Glutamatergic neuron (in vitro differentiated cells): ENCODE measurements at regions not wholly inside any gene's neighbourhood (a gene's known extent, or its start where the extent isn't known, plus 50 kb on each side); places are given as distances from the start of the nearest gene placed in this dataset.

ENCODE experiments used
- DNase-seq: peaks from one replicate; pipeline ENCODE4 v3.0.0; 2022
- H3K27ac Mint-ChIP-seq: one replicate; pipeline ENCODE4 v1.8.0; 2020; ENCODE audit warnings: mild to moderate bottlenecking, mixed read lengths, inconsistent platforms; ENCODE audit not compliant: unreplicated experiment
- H3K27me3 Mint-ChIP-seq: one replicate; pipeline ENCODE4 v1.8.0; 2020; ENCODE audit warnings: mild to moderate bottlenecking, moderate library complexity, mixed read lengths, inconsistent platforms; ENCODE audit not compliant: unreplicated experiment
- H3K36me3 Mint-ChIP-seq: one replicate; pipeline ENCODE4 v1.8.0; 2020; ENCODE audit warnings: mild to moderate bottlenecking, mixed read lengths, inconsistent platforms; ENCODE audit not compliant: unreplicated experiment
- H3K4me1 Mint-ChIP-seq: one replicate; pipeline ENCODE4 v1.8.0; 2020; ENCODE audit warnings: mild to moderate bottlenecking, low read depth, mixed read lengths, inconsistent platforms; ENCODE audit not compliant: unreplicated experiment
- H3K4me3 Mint-ChIP-seq: one replicate; pipeline ENCODE4 v1.8.0; 2020; ENCODE audit warnings: mild to moderate bottlenecking, mixed read lengths, inconsistent platforms; ENCODE audit not compliant: unreplicated experiment
- H3K9me3 Mint-ChIP-seq: one replicate; pipeline ENCODE4 v1.8.0; 2020; ENCODE audit warnings: mild to moderate bottlenecking, moderate library complexity, mixed read lengths, inconsistent platforms; ENCODE audit not compliant: unreplicated experiment
- TF ChIP-seq, protein P1 (sequence below): fragments of 200-600 bp; sonication (generic); IDR thresholded peaks from one replicate; pipeline ENCODE4 v1.5.0; 2021; ENCODE audit not compliant: partially characterized antibody, unreplicated experiment

DNA sequence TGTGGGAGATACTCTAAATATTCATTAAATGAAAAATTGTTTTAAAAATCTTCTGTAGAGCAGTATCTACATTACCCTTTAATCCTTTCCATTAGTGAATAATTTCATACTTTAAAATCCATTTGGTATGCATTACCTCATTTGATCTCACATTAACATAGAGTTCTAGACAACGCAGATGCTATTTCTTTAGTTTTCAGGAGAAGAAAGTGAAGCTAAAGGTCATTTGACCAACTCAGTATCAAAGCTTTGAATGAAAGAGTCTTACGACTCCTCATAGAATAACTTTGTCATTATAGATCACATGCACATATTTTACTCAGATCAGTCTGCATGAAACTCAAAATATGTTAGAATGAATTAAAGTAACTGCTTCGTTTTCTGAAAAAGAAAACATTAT, 460.2 kb downstream of the DNAJB9 start:
- no peak overlapping the region for H3K27ac Mint-ChIP-seq
- no peaks in the 10 kb centered on the region for H3K4me1 Mint-ChIP-seq
- H3K36me3 Mint-ChIP-seq: no peaks in the 10 kb centered on the region
- peaks cover 2% of the 10 kb centered on the region for H3K27me3 Mint-ChIP-seq
- no peak for DNase-seq
- TF ChIP-seq, protein P1, sequence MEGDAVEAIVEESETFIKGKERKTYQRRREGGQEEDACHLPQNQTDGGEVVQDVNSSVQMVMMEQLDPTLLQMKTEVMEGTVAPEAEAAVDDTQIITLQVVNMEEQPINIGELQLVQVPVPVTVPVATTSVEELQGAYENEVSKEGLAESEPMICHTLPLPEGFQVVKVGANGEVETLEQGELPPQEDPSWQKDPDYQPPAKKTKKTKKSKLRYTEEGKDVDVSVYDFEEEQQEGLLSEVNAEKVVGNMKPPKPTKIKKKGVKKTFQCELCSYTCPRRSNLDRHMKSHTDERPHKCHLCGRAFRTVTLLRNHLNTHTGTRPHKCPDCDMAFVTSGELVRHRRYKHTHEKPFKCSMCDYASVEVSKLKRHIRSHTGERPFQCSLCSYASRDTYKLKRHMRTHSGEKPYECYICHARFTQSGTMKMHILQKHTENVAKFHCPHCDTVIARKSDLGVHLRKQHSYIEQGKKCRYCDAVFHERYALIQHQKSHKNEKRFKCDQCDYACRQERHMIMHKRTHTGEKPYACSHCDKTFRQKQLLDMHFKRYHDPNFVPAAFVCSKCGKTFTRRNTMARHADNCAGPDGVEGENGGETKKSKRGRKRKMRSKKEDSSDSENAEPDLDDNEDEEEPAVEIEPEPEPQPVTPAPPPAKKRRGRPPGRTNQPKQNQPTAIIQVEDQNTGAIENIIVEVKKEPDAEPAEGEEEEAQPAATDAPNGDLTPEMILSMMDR: no peak
- no peak overlapping the region for H3K4me3 Mint-ChIP-seq
- no peaks in the 10 kb centered on the region for H3K9me3 Mint-ChIP-seq

DNA sequence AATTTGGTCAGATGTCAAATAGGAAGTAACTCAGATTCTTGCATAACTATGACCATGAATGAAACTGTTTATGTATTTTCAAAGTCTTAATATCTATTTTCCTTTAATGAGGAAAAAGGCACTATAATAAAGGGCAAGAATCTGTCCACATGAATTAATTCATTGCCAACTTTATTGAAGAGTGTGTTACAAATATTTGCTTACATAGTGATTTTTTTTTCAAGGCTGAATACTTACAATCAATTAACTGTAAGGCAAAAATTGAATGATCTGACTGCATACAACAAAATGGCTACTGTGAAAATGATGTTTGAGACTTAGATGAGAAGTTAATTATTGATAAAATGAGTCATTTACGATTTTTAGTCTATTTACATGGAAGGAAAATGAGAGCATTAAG, 475.0 kb downstream of the DNAJB9 start:
- H3K4me3 Mint-ChIP-seq: no peak overlapping the region
- no peaks in the 10 kb centered on the region for H3K36me3 Mint-ChIP-seq
- no peaks in the 10 kb centered on the region for H3K4me1 Mint-ChIP-seq
- no peak overlapping the region for H3K27ac Mint-ChIP-seq
- H3K9me3 Mint-ChIP-seq: no peaks in the 10 kb centered on the region
- H3K27me3 Mint-ChIP-seq: peaks cover 2% of the 10 kb centered on the region
- TF ChIP-seq, protein P1: no peak
- no peak for DNase-seq

DNA sequence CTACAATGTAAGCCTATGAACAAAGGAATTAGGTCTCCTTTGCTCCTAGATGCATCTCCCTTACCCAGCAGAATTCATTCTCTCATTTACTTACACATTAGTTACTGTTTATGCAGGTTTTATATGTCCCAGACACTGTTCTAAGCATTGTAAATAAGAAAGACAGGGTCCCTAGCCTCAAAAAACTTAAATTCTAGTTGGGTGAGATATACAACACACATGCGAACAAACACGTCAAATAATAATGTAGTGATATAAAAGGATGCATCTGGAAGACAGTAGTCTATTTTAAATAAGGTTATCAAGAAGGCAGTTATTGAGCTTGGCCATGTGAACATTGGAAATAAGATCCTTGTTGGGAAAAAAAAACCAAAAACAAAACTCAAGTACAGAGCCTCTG, 479.7 kb downstream of the DNAJB9 start:
- TF ChIP-seq, protein P1: no peak
- DNase-seq: no peak
- no peaks in the 10 kb centered on the region for H3K36me3 Mint-ChIP-seq
- no peaks in the 10 kb centered on the region for H3K4me1 Mint-ChIP-seq
- H3K27me3 Mint-ChIP-seq: no peaks in the 10 kb centered on the region
- H3K27ac Mint-ChIP-seq: no peak overlapping the region
- no peaks in the 10 kb centered on the region for H3K9me3 Mint-ChIP-seq
- H3K4me3 Mint-ChIP-seq: no peak overlapping the region

DNA sequence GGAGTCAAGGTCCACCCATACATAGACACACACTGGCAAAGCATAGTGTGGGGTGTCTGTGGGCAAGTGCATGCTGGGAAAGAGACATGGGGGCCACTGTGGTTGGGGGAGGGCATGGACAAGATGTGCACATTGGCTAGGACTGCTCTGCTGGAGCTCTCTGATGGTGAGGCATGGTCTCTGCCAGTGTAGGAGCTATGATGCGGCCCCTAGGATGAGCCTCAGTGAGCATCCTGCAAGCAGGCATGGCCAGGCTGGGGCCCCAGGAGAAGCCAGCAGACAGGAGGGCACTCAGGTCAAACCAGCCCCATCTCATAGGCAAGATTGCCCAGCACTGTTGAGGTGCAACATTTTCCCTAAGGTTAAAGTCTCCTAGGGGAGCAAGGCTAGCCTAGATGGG, 489.4 kb downstream of the DNAJB9 start:
- Mint-ChIP-seq H3K27me3 (no peaks in the 10 kb centered on the region), H3K27ac (no peak overlapping the region), H3K9me3 (no peaks in the 10 kb centered on the region), H3K36me3 (no peaks in the 10 kb centered on the region), H3K4me3 (no peak overlapping the region), H3K4me1 (no peaks in the 10 kb centered on the region)
- no peak for DNase-seq
- TF ChIP-seq, protein P1: no peak

DNA sequence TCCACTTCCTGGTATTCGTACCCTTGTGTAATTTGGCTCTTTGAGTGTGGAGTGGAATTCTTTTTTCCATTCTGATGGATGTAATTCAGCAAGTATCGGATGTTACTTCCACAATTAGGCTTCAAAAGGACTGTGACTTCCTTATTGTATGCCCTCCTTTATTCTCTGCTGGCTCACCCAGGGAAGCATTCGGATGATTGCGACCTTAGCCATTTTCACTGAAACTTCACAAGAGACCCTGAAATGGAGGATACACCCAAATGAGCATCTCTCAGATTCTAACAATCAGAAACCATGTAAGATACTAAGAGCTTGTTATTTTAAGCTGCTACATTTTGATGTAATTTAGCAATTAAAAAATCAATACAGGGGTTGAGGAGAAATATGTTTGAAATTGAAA, 493.1 kb downstream of the DNAJB9 start:
- no peaks in the 10 kb centered on the region for H3K4me1 Mint-ChIP-seq
- no peak overlapping the region for H3K4me3 Mint-ChIP-seq
- H3K27ac Mint-ChIP-seq: no peak overlapping the region
- no peaks in the 10 kb centered on the region for H3K36me3 Mint-ChIP-seq
- H3K27me3 Mint-ChIP-seq: no peaks in the 10 kb centered on the region
- DNase-seq: no peak
- TF ChIP-seq, protein P1: no peak
- H3K9me3 Mint-ChIP-seq: no peaks in the 10 kb centered on the region
